Breast epithelium (tissue), 4 donors: ENCODE measurements at regions not wholly inside any gene's neighbourhood (a gene's known extent, or its start where the extent isn't known, plus 50 kb on each side); places are given as distances from the start of the nearest gene placed in this dataset.

Experiments used
- DNase-seq, 2 donors: peaks; one replicate each; pipeline ENCODE4 v3.0.0-alpha.2; 2019; ENCODE audit warnings: low spot score in 2 of 2
- H3K27ac ChIP-seq, 2 donors: fragments of 200-600 bp; sonication (generic) in 1 of 2; one replicate each; pipeline ENCODE4 v1.5.1; 2016 to 2019; ENCODE audit warnings: mild to moderate bottlenecking in 1 of 2
- H3K27me3 ChIP-seq, 2 donors: fragments of 200-600 bp; sonication (generic) in 1 of 2; one replicate each; pipeline versions ENCODE4 v1.5.1 to v1.6.0; 2017 to 2019; ENCODE audit warnings: control low read depth in 1 of 2, mild to moderate bottlenecking in 1 of 2
- H3K36me3 ChIP-seq: fragments of 200-600 bp; one replicate; pipeline ENCODE4 v1.5.1; 2019
- H3K4me1 ChIP-seq, 2 donors: fragments of 200-600 bp; sonication (generic); one replicate each; pipeline ENCODE4 v1.5.1; 2016 to 2019; ENCODE audit warnings: control low read depth in 1 of 2
- H3K4me3 ChIP-seq, 3 donors: fragments of 200-600 bp; sonication (generic); 1 replicate in 2 of 3; 2 replicates in 1 of 3; pipeline ENCODE4 v1.5.1; 2016 to 2019; ENCODE audit warnings: mild to moderate bottlenecking in 3 of 3, moderate library complexity in 2 of 3
- H3K9me3 ChIP-seq, 2 donors: fragments of 200-600 bp; sonication (generic) in 1 of 2; one replicate each; pipeline ENCODE4 v1.5.1; 2016 to 2019; ENCODE audit warnings: control low read depth in 1 of 2
- CTCF ChIP-seq, 3 donors: fragments of 450-650 bp; IDR thresholded peaks; one replicate each; pipeline ENCODE4 v1.5.1; 2016 to 2017; ENCODE audit warnings: antibody characterized with exemption in 3 of 3, mild to moderate bottlenecking in 3 of 3, moderate library complexity in 3 of 3
- POLR2A ChIP-seq: fragments of 450-650 bp; IDR thresholded peaks from one replicate; pipeline ENCODE4 v1.6.1; 2016; ENCODE audit warnings: antibody characterized with exemption, mild to moderate bottlenecking, moderate library complexity
- POLR2AphosphoS5 ChIP-seq, 3 donors: sonication (generic); formaldehyde crosslinking; IDR thresholded peaks; one replicate each; pipeline ENCODE4 v1.6.1; 2017; ENCODE audit warnings: antibody characterized with exemption in 3 of 3
- intact Hi-C: fragments of 100-400 bp; cut with DNase I; formaldehyde crosslinking; loops from one replicate; pipeline ENCODE4 v1.15.1; 2023; ENCODE audit warnings: low total_unique reads

DNA sequence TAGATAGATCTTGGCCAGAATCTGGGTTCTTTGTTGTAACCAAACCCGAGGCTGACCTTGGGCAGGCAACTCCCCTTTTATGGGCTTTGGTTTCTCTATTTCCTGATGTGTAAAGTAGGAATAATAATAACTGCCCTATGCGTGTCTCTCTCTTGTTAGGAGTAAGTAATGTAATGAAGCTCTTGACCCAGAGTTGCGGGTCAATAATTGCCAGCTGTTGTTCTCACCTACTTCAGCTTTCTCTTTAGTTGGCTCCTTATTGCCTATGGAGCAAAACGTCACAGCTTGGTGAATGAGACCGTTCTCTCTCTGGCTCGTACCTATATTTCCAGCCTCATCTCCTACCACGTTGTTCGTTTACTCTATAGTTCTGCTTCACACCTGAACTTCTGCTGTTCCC, 56.6 kb upstream of the KIRREL3 start:
- no peak for DNase-seq
- no peak for TF ChIP-seq CTCF (IDR thresholded peaks at IDR 0.05)
- no peak for TF ChIP-seq POLR2A
- TF ChIP-seq POLR2AphosphoS5 (IDR thresholded peaks at IDR 0.05), result no peak
- H3K9me3 ChIP-seq, result no peaks in the 10 kb centered on the region
- H3K4me3 ChIP-seq, result no peak overlapping the region
- no peaks in the 10 kb centered on the region for H3K4me1 ChIP-seq
- no peak overlapping the region for H3K27ac ChIP-seq
- no peaks in the 10 kb centered on the region for H3K36me3 ChIP-seq
- intact Hi-C loops, result no loop called here
- H3K27me3 ChIP-seq, result no peaks in the 10 kb centered on the region

DNA sequence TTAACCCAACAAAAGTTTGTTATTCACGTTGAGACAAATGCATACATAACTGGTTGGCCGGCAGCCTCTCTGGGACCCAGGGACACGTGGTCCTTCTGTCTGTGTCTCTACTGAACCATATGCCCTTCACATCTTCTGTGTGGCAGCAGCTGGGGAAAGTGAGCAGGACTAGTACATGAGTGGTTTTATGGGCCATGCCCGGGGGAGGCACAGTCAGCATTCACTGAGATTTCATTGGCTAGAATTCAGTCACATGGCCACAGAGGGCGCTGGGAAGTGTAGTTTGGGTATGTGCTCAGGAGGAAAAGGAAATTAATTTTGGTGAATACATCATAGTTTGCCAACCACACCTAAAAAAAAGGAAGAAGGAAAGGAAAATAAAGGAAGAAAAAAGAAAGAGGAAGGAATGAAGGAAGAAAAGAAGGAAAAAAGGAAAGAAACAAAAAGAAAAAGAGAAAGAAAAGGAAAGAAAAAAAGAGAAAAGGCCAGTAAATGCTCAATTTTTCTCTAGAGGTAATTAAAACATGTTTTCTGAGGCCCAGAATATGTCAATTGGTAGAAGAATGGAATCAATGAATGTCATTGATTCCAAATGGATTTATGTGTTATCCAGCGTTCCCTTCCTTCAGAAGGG, 55.9 kb upstream of the KIRREL3 start:
- intact Hi-C loops, result no loop called here
- Histone ChIP-seq H3K4me3 (no peak overlapping the region), H3K27ac (no peak overlapping the region), H3K36me3 (no peaks in the 10 kb centered on the region), H3K4me1 (no peaks in the 10 kb centered on the region), H3K27me3 (no peaks in the 10 kb centered on the region), H3K9me3 (no peaks in the 10 kb centered on the region)
- no peak for DNase-seq
- TF ChIP-seq CTCF (IDR thresholded peaks at IDR 0.05) (no peak), POLR2A (no peak)

GRCh38 chr11:127055236-127055635, 54.7 kb upstream of the KIRREL3 start:
- no peak for DNase-seq
- no peaks in the 10 kb centered on the region for H3K36me3 ChIP-seq
- no peaks in the 10 kb centered on the region for H3K9me3 ChIP-seq
- no peak overlapping the region for H3K4me3 ChIP-seq
- TF ChIP-seq POLR2A (no peak), POLR2AphosphoS5 (IDR thresholded peaks at IDR 0.05) (no peak), CTCF (IDR thresholded peaks at IDR 0.05) (no peak)
- H3K27me3 ChIP-seq, result no peaks in the 10 kb centered on the region
- H3K4me1 ChIP-seq, result no peaks in the 10 kb centered on the region
- no peak overlapping the region for H3K27ac ChIP-seq
- intact Hi-C loops, result no loop called here

DNA sequence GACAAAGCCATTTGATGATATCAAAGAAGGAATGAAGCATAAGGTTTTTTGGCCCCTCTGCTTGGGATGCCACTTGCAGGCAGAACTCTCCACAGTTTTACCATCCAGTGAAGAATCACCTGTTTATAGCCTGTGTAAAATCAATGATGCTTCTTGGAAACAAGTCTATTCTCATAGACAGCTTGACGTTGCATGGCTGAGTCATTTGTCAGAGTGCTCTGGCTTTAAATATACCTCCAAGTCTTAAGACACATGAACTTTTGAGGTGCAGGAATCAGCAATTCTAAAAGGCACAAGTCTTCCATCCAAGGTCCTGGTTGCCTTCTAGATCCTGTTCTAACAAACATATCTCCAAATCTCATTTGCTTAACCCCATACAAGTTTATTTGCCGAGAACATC, 53.6 kb upstream of the KIRREL3 start:
- TF ChIP-seq POLR2AphosphoS5 (IDR thresholded peaks at IDR 0.05) (no peak), POLR2A (no peak), CTCF (IDR thresholded peaks at IDR 0.05) (no peak)
- intact Hi-C loops, result no loop called here
- H3K4me1 ChIP-seq, result no peaks in the 10 kb centered on the region
- no peak for DNase-seq
- H3K27me3 ChIP-seq, result no peaks in the 10 kb centered on the region
- no peak overlapping the region for H3K27ac ChIP-seq
- H3K4me3 ChIP-seq, result no peak overlapping the region
- no peaks in the 10 kb centered on the region for H3K36me3 ChIP-seq
- no peaks in the 10 kb centered on the region for H3K9me3 ChIP-seq

DNA sequence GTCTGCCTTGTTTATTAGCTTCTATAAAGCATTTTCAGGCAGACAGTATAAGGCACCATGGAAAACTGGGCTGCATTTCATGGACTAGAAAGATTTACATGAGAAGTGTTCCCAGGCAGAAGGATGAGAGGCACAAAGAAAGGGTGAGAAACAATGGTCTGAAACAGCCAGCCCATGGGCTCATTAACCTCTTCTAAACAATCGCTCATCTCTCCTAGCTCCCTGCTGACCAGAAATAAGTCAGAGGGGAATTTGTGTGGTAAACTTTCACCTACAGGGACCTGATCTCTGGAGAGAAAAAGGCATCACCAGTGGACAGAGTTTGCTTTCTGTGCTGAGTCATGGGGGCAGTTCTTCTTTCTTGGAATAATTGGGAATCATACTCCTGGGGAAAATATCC, 51.8 kb upstream of the KIRREL3 start:
- H3K27me3 ChIP-seq, result no peaks in the 10 kb centered on the region
- intact Hi-C loops, result no loop called here
- no peak for TF ChIP-seq CTCF (IDR thresholded peaks at IDR 0.05)
- no peak for TF ChIP-seq POLR2AphosphoS5 (IDR thresholded peaks at IDR 0.05)
- no peak for TF ChIP-seq POLR2A

More for the DNA sequence above, 51.8 kb upstream of the KIRREL3 start:
- Histone ChIP-seq H3K36me3 (no peaks in the 10 kb centered on the region), H3K4me3 (no peak overlapping the region), H3K4me1 (no peaks in the 10 kb centered on the region), H3K27ac (no peak overlapping the region), H3K9me3 (no peaks in the 10 kb centered on the region)
- no peak for DNase-seq
